IMR-90 (cell line): ENCODE measurements at regions not wholly inside any gene's neighbourhood (a gene's known extent, or its start where the extent isn't known, plus 50 kb on each side); places are given as distances from the start of the nearest gene placed in this dataset.

Source experiments
- ATAC-seq: fragments of 200-7000 bp; cut with Tn5 transposase; 2 replicates; pipeline ENCODE4 v1.9.1; 2020; ENCODE audit warnings: low read depth, mild to moderate bottlenecking, moderate library complexity
- BruUV-seq: library from RNA; stranded (reverse); fragments of 400-500 nt; replicated peaks from 2 replicates; lab custom pipeline; 2021; lab: Mats Ljungman, UMichigan
- CTCF ChIA-PET: fragments of 300-600 bp; formaldehyde crosslinking; extraction: SDS; loops from one replicate; lab custom pipeline; 2021; ENCODE audit warnings: antibody characterized with exemption; lab: Yijun Ruan, JAX
- POLR2A ChIA-PET: fragments of 300-600 bp; sonication (Branson Sonifier 250); formaldehyde crosslinking; loops from one replicate; lab custom pipeline; 2022; ENCODE audit warnings: antibody characterized with exemption; ENCODE audit not compliant: unreplicated experiment; lab: Charles Lee
- DNase-seq: peaks from one replicate; pipeline ENCODE4 v3.0.0; 2013
- H2AFZ ChIP-seq: replicated peaks from 2 replicates; pipeline ENCODE3; 2013; ENCODE audit warnings: low read length, mild to moderate bottlenecking; ENCODE audit not compliant: poor library complexity
- H2AK5ac ChIP-seq: 2 replicates; pipeline ENCODE4 v1.6.1; 2013; ENCODE audit warnings: low read depth, low read length, inconsistent platforms
- H2AK9ac ChIP-seq: replicated peaks from 2 replicates; pipeline ENCODE3; 2013; ENCODE audit warnings: mild to moderate bottlenecking, low read depth, low read length, moderate library complexity; ENCODE audit not compliant: poor library complexity
- H2BK120ac ChIP-seq: 2 replicates; pipeline ENCODE4 v1.6.1; 2013; ENCODE audit warnings: low read depth, low read length, inconsistent platforms
- H2BK15ac ChIP-seq: 3 replicates; pipeline ENCODE4 v1.6.1; 2013; ENCODE audit warnings: low read depth, low read length, inconsistent platforms
- H2BK20ac ChIP-seq: 2 replicates; pipeline ENCODE4 v1.6.1; 2013; ENCODE audit warnings: low read depth, mild to moderate bottlenecking, inconsistent platforms, low read length, moderate library complexity
- H2BK5ac ChIP-seq: 2 replicates; pipeline ENCODE4 v1.6.1; 2013; ENCODE audit warnings: mild to moderate bottlenecking, low read depth, low read length, inconsistent platforms; ENCODE audit not compliant: poor library complexity, severe bottlenecking
- H3K14ac ChIP-seq: replicated peaks from 2 replicates; pipeline ENCODE4 v1.6.1; 2013; ENCODE audit warnings: low read depth, low read length, inconsistent platforms
- H3K18ac ChIP-seq: 2 replicates; pipeline ENCODE4 v1.6.1; 2013; ENCODE audit warnings: low read depth, low read length, control low read depth
- H3K23ac ChIP-seq: 2 replicates; pipeline ENCODE4 v1.6.1; 2013; ENCODE audit warnings: low read depth, low read length, inconsistent platforms
- H3K27ac ChIP-seq: 2 replicates; pipeline ENCODE4 v1.5.1; 2013; ENCODE audit warnings: mild to moderate bottlenecking, control low read depth, low read length; ENCODE audit not compliant: insufficient read depth
- H3K27me3 ChIP-seq: 2 replicates; pipeline ENCODE4 v1.6.1; 2013; ENCODE audit warnings: low read length; ENCODE audit not compliant: control insufficient read depth, insufficient read depth
- H3K36me3 ChIP-seq: 2 replicates; pipeline ENCODE4 v1.6.1; 2013; ENCODE audit warnings: low read length, mixed read lengths; ENCODE audit not compliant: control insufficient read depth, insufficient read depth
- H3K4ac ChIP-seq: 2 replicates; pipeline ENCODE4 v1.6.1; 2013; ENCODE audit warnings: low read depth, low read length, inconsistent platforms
- H3K4me1 ChIP-seq: 2 replicates; pipeline ENCODE4 v1.6.1; 2013; ENCODE audit warnings: low read length, mixed read lengths; ENCODE audit not compliant: control insufficient read depth, insufficient read depth
- H3K4me2 ChIP-seq: 2 replicates; pipeline ENCODE4 v1.6.1; 2013; ENCODE audit warnings: low read depth, mild to moderate bottlenecking, control low read depth, low read length, moderate library complexity
- H3K4me3 ChIP-seq: 2 replicates; pipeline ENCODE4 v1.5.1; 2013; ENCODE audit warnings: low read depth, mild to moderate bottlenecking, control low read depth, low read length, moderate library complexity; ENCODE audit not compliant: insufficient read depth
- H3K56ac ChIP-seq: 2 replicates; pipeline ENCODE4 v1.6.1; 2013; ENCODE audit warnings: low read length, inconsistent platforms; ENCODE audit not compliant: insufficient read depth; ENCODE audit errors: extremely low read depth
- H3K79me1 ChIP-seq, 2 experiments: 2 replicates each; pipeline ENCODE4 v1.6.1; 2013; ENCODE audit warnings: low read length in 2 of 2, inconsistent platforms in 1 of 2, low read depth in 1 of 2
- H3K9ac ChIP-seq: 2 replicates; pipeline ENCODE4 v1.6.1; 2013; ENCODE audit warnings: low read depth, low read length, control low read depth
- H3K9me1 ChIP-seq: 2 replicates; pipeline ENCODE4 v1.6.1; 2013; ENCODE audit warnings: low read length, inconsistent platforms; ENCODE audit not compliant: insufficient read depth
- H3K9me3 ChIP-seq: 2 replicates; pipeline ENCODE4 v1.6.1; 2013; ENCODE audit warnings: low read length; ENCODE audit not compliant: control insufficient read depth, insufficient read depth
- H4K20me1 ChIP-seq: 2 replicates; pipeline ENCODE4 v1.6.1; 2013; ENCODE audit warnings: low read length, inconsistent platforms; ENCODE audit not compliant: insufficient read depth
- H4K5ac ChIP-seq: 2 replicates; pipeline ENCODE4 v1.6.1; 2013; ENCODE audit warnings: mild to moderate bottlenecking, low read depth, low read length, control low read depth
- H4K8ac ChIP-seq, 2 experiments: 2 replicates each; pipeline ENCODE4 v1.6.1; 2013; ENCODE audit warnings: low read depth in 2 of 2, low read length in 2 of 2, control low read depth in 1 of 2, inconsistent platforms in 1 of 2
- H4K91ac ChIP-seq: 2 replicates; pipeline ENCODE4 v1.6.1; 2013; ENCODE audit warnings: low read depth, low read length, inconsistent platforms; ENCODE audit not compliant: insufficient read depth
- BHLHE40 ChIP-seq: fragments of 150-350 bp; IDR thresholded peaks from 2 replicates; pipeline ENCODE4 v1.6.1; 2016; ENCODE audit warnings: mild to moderate bottlenecking, low read depth, low read length
- CEBPB ChIP-seq: IDR thresholded peaks from 2 replicates; pipeline ENCODE4 v1.6.1; 2012; ENCODE audit warnings: low read depth, low read length, improper control_type of control experiment
- CHD1 ChIP-seq: IDR thresholded peaks from 2 replicates; pipeline ENCODE4 v1.6.1; 2012; ENCODE audit warnings: low read depth, low read length, improper control_type of control experiment
- CTCF ChIP-seq: conservative IDR thresholded peaks from 2 replicates; pipeline ENCODE4 v1.5.1; 2012; ENCODE audit warnings: mild to moderate bottlenecking, low read depth, low read length, improper control_type of control experiment
- ELK1 ChIP-seq: fragments of 150-350 bp; IDR thresholded peaks from 2 replicates; pipeline ENCODE4 v1.6.1; 2016; ENCODE audit warnings: low read depth, mild to moderate bottlenecking, low read length, moderate library complexity, borderline replicate concordance
- FOS ChIP-seq: fragments of 150-350 bp; IDR thresholded peaks from 2 replicates; pipeline ENCODE4 v1.6.1; 2016; ENCODE audit warnings: low read depth, low read length
- MAFK ChIP-seq: IDR thresholded peaks from 2 replicates; pipeline ENCODE4 v1.6.1; 2012; ENCODE audit warnings: low read depth, low read length, improper control_type of control experiment
- MAZ ChIP-seq: IDR thresholded peaks from 2 replicates; pipeline ENCODE4 v1.6.1; 2012; ENCODE audit warnings: low read depth, mild to moderate bottlenecking, low read length, improper control_type of control experiment, moderate library complexity, borderline replicate concordance
- MXI1 ChIP-seq: IDR thresholded peaks from 2 replicates; pipeline ENCODE4 v1.6.1; 2012; ENCODE audit warnings: low read depth, mild to moderate bottlenecking, low read length, moderate library complexity, borderline replicate concordance
- NFE2L2 ChIP-seq: fragments of 150-350 bp; IDR thresholded peaks from 2 replicates; pipeline ENCODE4 v1.6.1; 2016; ENCODE audit warnings: low read depth, mild to moderate bottlenecking, low read length
- POLR2A ChIP-seq: IDR thresholded peaks from 2 replicates; pipeline ENCODE4 v1.6.1; 2012; ENCODE audit warnings: mild to moderate bottlenecking, low read depth, low read length
- RAD21 ChIP-seq: IDR thresholded peaks from 2 replicates; pipeline ENCODE4 v1.6.1; 2012; ENCODE audit warnings: low read length, improper control_type of control experiment
- RCOR1 ChIP-seq: IDR thresholded peaks from 2 replicates; pipeline ENCODE4 v1.6.1; 2012; ENCODE audit warnings: mild to moderate bottlenecking, low read length, improper control_type of control experiment; ENCODE audit not compliant: insufficient replicate concordance
- RFX5 ChIP-seq: IDR thresholded peaks from 2 replicates; pipeline ENCODE4 v1.8.0; 2012; ENCODE audit warnings: low read depth, mild to moderate bottlenecking, low read length, moderate library complexity
- SMC3 ChIP-seq: fragments of 150-350 bp; IDR thresholded peaks from 2 replicates; pipeline ENCODE4 v1.6.1; 2016; ENCODE audit warnings: low read depth, mild to moderate bottlenecking, antibody characterized with exemption, low read length, moderate library complexity
- WGBS, 2 experiments: methylation state at CpG; one replicate each; pipeline versions ENCODE4 v1.1.5 to v1.1.7; 2013; ENCODE audit warnings: missing lambda C conversion rate in 2 of 2; ENCODE audit not compliant: insufficient read length in 1 of 2; ENCODE audit errors: extremely low coverage in 2 of 2; 5-methylcytosine and 5-hydroxymethylcytosine counted together
- dilution Hi-C: fragments of 300-500 bp; cut with HindIII; formaldehyde crosslinking; loops from one replicate; pipeline ENCODE4 v1.14.3; 2018; ENCODE audit warnings: low sequenced_read_pairs; ENCODE audit not compliant: unreplicated experiment
- in situ Hi-C: fragments of 300-500 bp; cut with MboI; formaldehyde crosslinking; loops from 3 replicates; pipeline ENCODE4 v1.14.3; 2019; ENCODE audit warnings: low sequenced_read_pairs, inconsistent platforms, mixed read lengths
- intact Hi-C: fragments of 100-400 bp; cut with micrococcal nuclease; formaldehyde crosslinking; loops from 2 replicates; pipeline ENCODE4 v1.10.0; 2022
- TF ChIP-seq, protein P1 (sequence below): fragments of 150-350 bp; IDR thresholded peaks from 2 replicates; pipeline ENCODE4 v1.6.1; 2017; ENCODE audit warnings: mild to moderate bottlenecking, antibody characterized with exemption, low read length, low read depth

DNA sequence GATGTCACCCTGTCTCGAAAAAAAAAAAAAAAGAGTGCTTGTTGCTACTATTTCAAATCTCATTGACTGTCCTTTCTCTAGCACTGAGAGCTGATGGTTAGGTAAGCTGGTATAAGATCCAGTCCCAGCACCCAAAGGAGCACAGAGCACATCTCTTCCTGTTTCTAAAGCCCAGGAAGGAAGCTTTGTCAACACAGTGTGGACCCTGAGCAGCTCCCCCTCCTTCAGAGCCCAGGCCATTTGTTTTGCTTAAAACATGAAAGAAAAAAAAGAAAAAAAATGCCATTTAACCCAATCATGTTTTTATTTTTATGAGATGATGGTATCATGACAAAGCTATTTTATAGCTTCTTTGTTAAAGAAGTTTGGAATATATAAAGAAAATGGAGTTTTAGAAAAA, 184.1 kb upstream of the DUSP10 start:
- ChIA-PET CTCF (interaction anchor here (0.8 kb wide), 1 partner anchor 47 kb away, joined by 3 read pairs; no protein-coding TSS in a partner anchor), POLR2A (interaction anchor here (0.7 kb wide), 1 partner anchor 36 kb away, joined by 10 read pairs; no protein-coding TSS in a partner anchor)
- Histone ChIP-seq H3K79me1 (no peaks in the 10 kb centered on the region), H2BK5ac (no peak overlapping the region), H4K8ac (0 out of 4 replicates have a peak overlapping the region, but pooled peaks of 1 of the 2 experiments have one; percentile 29), H3K36me3 (no peaks in the 10 kb centered on the region), H3K9me1 (no peaks in the 10 kb centered on the region), H3K4ac (no peak overlapping the region), H2BK15ac (no peak overlapping the region), H3K4me3 (no peak overlapping the region), H2BK20ac (no peak overlapping the region; the same call in 1 of the 2 replicates), H3K9ac (no peak overlapping the region), H3K56ac (no peak overlapping the region), H4K5ac (no peak overlapping the region), H3K14ac (peak overlapping the region; percentile 58; the same call in 1 of the 2 replicates), H2AK5ac (no peak overlapping the region), H2AK9ac (no peak overlapping the region), H3K4me2 (no peak overlapping the region), H4K20me1 (no peaks in the 10 kb centered on the region), H2AFZ (peak overlapping the region; percentile 64), H2BK120ac (no peak overlapping the region; the same call in 1 of the 2 replicates), H3K27me3 (no peaks in the 10 kb centered on the region), H3K27ac (no peak overlapping the region), H4K91ac (no peak overlapping the region), H3K23ac (no peak overlapping the region), H3K4me1 (no peaks in the 10 kb centered on the region), H3K18ac (no peak overlapping the region), H3K9me3 (no peaks in the 10 kb centered on the region)
- dilution Hi-C loops (no loop called here), in situ Hi-C loops (no loop called here), intact Hi-C loops (no loop called here)
- ATAC-seq (no peak), DNase-seq (peak; percentile 4)
- BruUV-seq: no TSS peak
- WGBS, 2 experiments: no CpG with 5 or more reads among the region's 1 CpG
- TF ChIP-seq RCOR1 (no peak), MAZ (no peak), CHD1 (no peak), ELK1 (no peak), NFE2L2 (no peak), MXI1 (no peak), BHLHE40 (no peak), FOS (no peak), POLR2A (no peak), RAD21 (no peak), SMC3 (no peak), CEBPB (no peak), CTCF (no peak), MAFK (no peak), RFX5 (no peak)
- TF ChIP-seq, protein P1, sequence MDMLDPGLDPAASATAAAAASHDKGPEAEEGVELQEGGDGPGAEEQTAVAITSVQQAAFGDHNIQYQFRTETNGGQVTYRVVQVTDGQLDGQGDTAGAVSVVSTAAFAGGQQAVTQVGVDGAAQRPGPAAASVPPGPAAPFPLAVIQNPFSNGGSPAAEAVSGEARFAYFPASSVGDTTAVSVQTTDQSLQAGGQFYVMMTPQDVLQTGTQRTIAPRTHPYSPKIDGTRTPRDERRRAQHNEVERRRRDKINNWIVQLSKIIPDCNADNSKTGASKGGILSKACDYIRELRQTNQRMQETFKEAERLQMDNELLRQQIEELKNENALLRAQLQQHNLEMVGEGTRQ: no peak
